Spleen (tissue), 7 donors: ENCODE measurements at regions not wholly inside any gene's neighbourhood (a gene's known extent, or its start where the extent isn't known, plus 50 kb on each side); places are given as distances from the start of the nearest gene placed in this dataset.

Experiments used
- POLR2A ChIP-seq, 3 donors: fragments of 450-650 bp; IDR thresholded peaks; one replicate each; pipeline ENCODE4 v1.5.1; 2017; ENCODE audit warnings: antibody characterized with exemption in 3 of 3, mild to moderate bottlenecking in 1 of 3
- POLR2AphosphoS5 ChIP-seq, 3 donors: sonication (generic); formaldehyde crosslinking; IDR thresholded peaks; one replicate each; pipeline ENCODE4 v1.5.1; 2017; ENCODE audit warnings: antibody characterized with exemption in 3 of 3
- TF ChIP-seq, protein P1 (sequence below), 11 experiments: fragments of 200-600 bp in 7 of 11; fragments of 450-650 bp in 4 of 11; sonication (generic) in 4 of 11; IDR thresholded peaks in 8 of 11; conservative IDR thresholded peaks in 3 of 11; 1 replicate in 7 of 11; 2 replicates in 4 of 11; pipeline versions ENCODE4 v1.4.0 to v1.8.0; 2016 to 2021; ENCODE audit warnings: antibody characterized with exemption in 11 of 11, inconsistent platforms in 4 of 11, mild to moderate bottlenecking in 1 of 11
- donor health status: DM: no; HTN: no; CAD: no; lungs with moderate emphysema.
- donor health status: DM: no; HTN: no; CAD: no.
- donor health status: DM: no; HTN: no; CAD: no.

DNA sequence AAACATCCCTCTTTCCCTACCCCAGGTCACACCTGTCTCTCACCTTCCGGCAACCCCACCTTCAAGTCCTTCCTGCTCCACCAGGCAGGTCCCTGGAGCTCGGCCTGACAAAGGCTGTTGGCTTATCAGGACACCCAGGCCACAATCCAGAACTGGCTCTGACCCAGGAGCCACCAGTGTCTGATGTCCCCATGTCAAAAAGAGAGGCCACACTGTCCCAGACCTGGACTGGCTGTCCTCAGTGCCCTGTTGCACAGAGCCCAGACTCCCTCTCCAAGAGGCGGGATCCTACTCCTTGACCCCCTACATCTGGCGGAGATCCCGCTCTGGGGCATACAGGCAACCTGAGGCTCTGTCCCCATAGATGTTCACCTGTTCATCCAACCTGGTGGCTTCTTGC, 116.0 kb downstream of the MN1 start:
- TF ChIP-seq POLR2A (IDR thresholded peaks at IDR 0.05): no peak
- TF ChIP-seq, protein P1, sequence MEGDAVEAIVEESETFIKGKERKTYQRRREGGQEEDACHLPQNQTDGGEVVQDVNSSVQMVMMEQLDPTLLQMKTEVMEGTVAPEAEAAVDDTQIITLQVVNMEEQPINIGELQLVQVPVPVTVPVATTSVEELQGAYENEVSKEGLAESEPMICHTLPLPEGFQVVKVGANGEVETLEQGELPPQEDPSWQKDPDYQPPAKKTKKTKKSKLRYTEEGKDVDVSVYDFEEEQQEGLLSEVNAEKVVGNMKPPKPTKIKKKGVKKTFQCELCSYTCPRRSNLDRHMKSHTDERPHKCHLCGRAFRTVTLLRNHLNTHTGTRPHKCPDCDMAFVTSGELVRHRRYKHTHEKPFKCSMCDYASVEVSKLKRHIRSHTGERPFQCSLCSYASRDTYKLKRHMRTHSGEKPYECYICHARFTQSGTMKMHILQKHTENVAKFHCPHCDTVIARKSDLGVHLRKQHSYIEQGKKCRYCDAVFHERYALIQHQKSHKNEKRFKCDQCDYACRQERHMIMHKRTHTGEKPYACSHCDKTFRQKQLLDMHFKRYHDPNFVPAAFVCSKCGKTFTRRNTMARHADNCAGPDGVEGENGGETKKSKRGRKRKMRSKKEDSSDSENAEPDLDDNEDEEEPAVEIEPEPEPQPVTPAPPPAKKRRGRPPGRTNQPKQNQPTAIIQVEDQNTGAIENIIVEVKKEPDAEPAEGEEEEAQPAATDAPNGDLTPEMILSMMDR (IDR thresholded peaks at IDR 0.05 in 8 of 11, conservative IDR thresholded peaks at IDR 0.05 in 3 of 11): no peak
- TF ChIP-seq POLR2AphosphoS5 (IDR thresholded peaks at IDR 0.05): no peak
